IMR-90 (cell line): ENCODE measurements at regions not wholly inside any gene's neighbourhood (a gene's known extent, or its start where the extent isn't known, plus 50 kb on each side); places are given as distances from the start of the nearest gene placed in this dataset.

ENCODE experiments used
- CTCF ChIP-seq: conservative IDR thresholded peaks from 2 replicates; pipeline ENCODE4 v1.5.1; 2012; ENCODE audit warnings: mild to moderate bottlenecking, low read depth, low read length, improper control_type of control experiment
- ELK1 ChIP-seq: fragments of 150-350 bp; IDR thresholded peaks from 2 replicates; pipeline ENCODE4 v1.6.1; 2016; ENCODE audit warnings: low read depth, mild to moderate bottlenecking, low read length, moderate library complexity, borderline replicate concordance
- MAZ ChIP-seq: IDR thresholded peaks from 2 replicates; pipeline ENCODE4 v1.6.1; 2012; ENCODE audit warnings: low read depth, mild to moderate bottlenecking, low read length, improper control_type of control experiment, moderate library complexity, borderline replicate concordance
- POLR2A ChIP-seq: IDR thresholded peaks from 2 replicates; pipeline ENCODE4 v1.6.1; 2012; ENCODE audit warnings: mild to moderate bottlenecking, low read depth, low read length

GRCh38 chr5:101687349-101687985 is 608.6 kb downstream of the SLCO4C1 start:
- TF ChIP-seq MAZ (no peak), CTCF (no peak), ELK1 (no peak), POLR2A (no peak)
